HG03378 (cell line): ENCODE measurements at regions not wholly inside any gene's neighbourhood (a gene's known extent, or its start where the extent isn't known, plus 50 kb on each side); places are given as distances from the start of the nearest gene placed in this dataset.
A peak's percentile ranks its signal among the peaks of the same experiment; 100 is the strongest.

Experiments
- ATAC-seq: cut with Tn5 transposase; IDR thresholded peaks from one replicate; pipeline ENCODE4 v1.9.1; 2021; ENCODE audit warnings: mild to moderate bottlenecking, moderate library complexity; ENCODE audit not compliant: unreplicated experiment

- ATAC-seq = no peak
These were observed 301.2 kb upstream of the E2F7 start for GRCh38 chr12:77366616-77367015.

GRCh38 chr12:77364400-77364799 lies 299.0 kb upstream of the E2F7 start:
- ATAC-seq = no peak

GRCh38 chr12:77362509-77363210 lies 297.3 kb upstream of the E2F7 start:
- no peak for ATAC-seq

GRCh38 chr12:77357655-77358054 lies 292.3 kb upstream of the E2F7 start:
- no peak for ATAC-seq

GRCh38 chr12:77354766-77355362 lies 289.5 kb upstream of the E2F7 start:
- ATAC-seq = no peak

- no peak for ATAC-seq
These were observed 287.6 kb upstream of the E2F7 start for GRCh38 chr12:77352946-77353345.

- ATAC-seq = no peak
These were observed 286.5 kb upstream of the E2F7 start for GRCh38 chr12:77351860-77352259.

- ATAC-seq = no peak
These were observed 284.5 kb upstream of the E2F7 start for GRCh38 chr12:77349689-77350370.

GRCh38 chr12:77347017-77347416 lies 281.6 kb upstream of the E2F7 start:
- no peak for ATAC-seq

GRCh38 chr12:77345336-77345735 lies 280.0 kb upstream of the E2F7 start:
- ATAC-seq = no peak

- no peak for ATAC-seq
These were observed 279.3 kb upstream of the E2F7 start for GRCh38 chr12:77344651-77345050.

GRCh38 chr12:77343291-77343690 lies 277.9 kb upstream of the E2F7 start:
- no peak for ATAC-seq

GRCh38 chr12:77342253-77342652 lies 276.9 kb upstream of the E2F7 start:
- no peak for ATAC-seq

GRCh38 chr12:77339610-77340009 lies 274.2 kb upstream of the E2F7 start:
- ATAC-seq = no peak

GRCh38 chr12:77337362-77337761 lies 272.0 kb upstream of the E2F7 start:
- no peak for ATAC-seq

GRCh38 chr12:77334806-77335205 lies 269.4 kb upstream of the E2F7 start:
- ATAC-seq = no peak

- ATAC-seq = no peak
These were observed 263.0 kb upstream of the E2F7 start for GRCh38 chr12:77328326-77328725.

- no peak for ATAC-seq
These were observed 260.3 kb upstream of the E2F7 start for GRCh38 chr12:77325511-77326236.

- peak; percentile 72 for ATAC-seq
These were observed 259.5 kb upstream of the E2F7 start for GRCh38 chr12:77324763-77325468.

- ATAC-seq = no peak
These were observed 259.0 kb upstream of the E2F7 start for GRCh38 chr12:77324416-77324762.

- ATAC-seq = no peak
These were observed 258.5 kb upstream of the E2F7 start for GRCh38 chr12:77323788-77324415.
